Lung (tissue), 11 donors: ENCODE measurements at regions not wholly inside any gene's neighbourhood (a gene's known extent, or its start where the extent isn't known, plus 50 kb on each side); places are given as distances from the start of the nearest gene placed in this dataset.
"Not testable (repeated sequence)": the region's sequence is repeated elsewhere in the genome, so short reads cannot be mapped to it uniquely, and the experiment has no call there.

Experiments used
- ATAC-seq: fragments of 200-7000 bp; cut with Tn5 transposase; one replicate; pipeline ENCODE4 v1.9.1; 2020; ENCODE audit warnings: moderate number of reproducible peaks; ENCODE audit not compliant: insufficient read depth, low FRiP score
- DNase-seq, 3 donors: peaks; one replicate each; pipeline ENCODE4 v3.0.0-alpha.2; 2013 to 2017
- H3K27ac ChIP-seq, 2 donors: one replicate each; pipeline ENCODE4 v1.5.1; 2013; ENCODE audit warnings: mild to moderate bottlenecking in 2 of 2, moderate library complexity in 2 of 2, control low read depth in 1 of 2, inconsistent platforms in 1 of 2, low read depth in 1 of 2, low read length in 1 of 2
- H3K27me3 ChIP-seq, 3 donors: one replicate each; pipeline ENCODE4 v1.5.1; 2013; ENCODE audit warnings: low read length in 2 of 3; ENCODE audit not compliant: control insufficient read depth in 3 of 3, insufficient read depth in 3 of 3
- H3K36me3 ChIP-seq, 4 donors: one replicate each; pipeline ENCODE4 v1.5.1; 2013; ENCODE audit warnings: low read length in 4 of 4, mild to moderate bottlenecking in 1 of 4, moderate library complexity in 1 of 4; ENCODE audit not compliant: control insufficient read depth in 4 of 4, insufficient read depth in 4 of 4
- H3K4me1 ChIP-seq, 5 donors: one replicate each; pipeline ENCODE4 v1.5.1; 2013; ENCODE audit warnings: low read length in 5 of 5, mild to moderate bottlenecking in 2 of 5, moderate library complexity in 1 of 5; ENCODE audit not compliant: control insufficient read depth in 5 of 5, insufficient read depth in 5 of 5
- H3K4me3 ChIP-seq: one replicate; pipeline ENCODE4 v1.5.1; 2013; ENCODE audit warnings: mild to moderate bottlenecking, control low read depth, moderate library complexity
- H3K9ac ChIP-seq, 2 donors: one replicate each; pipeline ENCODE4 v1.5.1; 2013; ENCODE audit warnings: low read length in 2 of 2, control low read depth in 1 of 2; ENCODE audit not compliant: insufficient read depth in 1 of 2
- H3K9me3 ChIP-seq, 4 donors: one replicate each; pipeline ENCODE4 v1.5.1; 2013; ENCODE audit warnings: low read length in 3 of 4, mild to moderate bottlenecking in 1 of 4, moderate library complexity in 1 of 4; ENCODE audit not compliant: control insufficient read depth in 4 of 4, insufficient read depth in 3 of 4
- WGBS, 2 donors: extraction: QIAGEN DNeasy Blood & Tissue Kit; methylation state at CpG; one replicate each; pipeline ENCODE4 v1.1.7; 2013; 5-methylcytosine and 5-hydroxymethylcytosine counted together
- TF ChIP-seq, protein P1 (sequence below): IDR thresholded peaks from 2 replicates; pipeline ENCODE4 v1.5.1; 2012; ENCODE audit warnings: mild to moderate bottlenecking; ENCODE audit errors: control extremely low read depth, extremely low read depth
- donor health status: control.
- donor health status: control.
- donor health status: Bipolar disorder and iron deficiency.
- donor health status: healthy.
- donor health status: DM: yes; HTN: yes; CAD: no.

DNA sequence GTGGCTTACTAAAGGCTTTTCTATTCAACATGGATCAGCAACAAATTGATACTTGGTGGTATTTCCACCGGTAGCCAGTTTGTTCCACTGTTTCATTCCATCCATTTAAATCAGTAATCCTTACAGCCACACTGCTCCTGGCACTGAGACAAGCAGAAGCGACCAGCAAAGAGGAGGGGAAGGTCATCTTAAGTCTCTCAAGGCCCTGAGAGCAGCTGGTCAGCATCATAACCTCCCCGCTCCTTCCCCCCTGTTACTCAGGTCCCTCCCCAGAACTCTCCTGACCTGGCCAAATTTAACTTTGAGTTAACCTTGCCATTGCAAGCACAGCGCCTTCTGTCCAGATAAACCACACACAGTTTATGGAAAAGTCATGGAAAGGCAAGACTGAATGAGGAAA lies 331.3 kb upstream of the KLF3 start:
- no peaks in the 10 kb centered on the region for H3K36me3 ChIP-seq
- H3K27ac ChIP-seq, result no peak overlapping the region
- 82 to 88% methylated on average over 4 of the region's 4 CpGs for WGBS, 2 donors
- TF ChIP-seq, protein P1, sequence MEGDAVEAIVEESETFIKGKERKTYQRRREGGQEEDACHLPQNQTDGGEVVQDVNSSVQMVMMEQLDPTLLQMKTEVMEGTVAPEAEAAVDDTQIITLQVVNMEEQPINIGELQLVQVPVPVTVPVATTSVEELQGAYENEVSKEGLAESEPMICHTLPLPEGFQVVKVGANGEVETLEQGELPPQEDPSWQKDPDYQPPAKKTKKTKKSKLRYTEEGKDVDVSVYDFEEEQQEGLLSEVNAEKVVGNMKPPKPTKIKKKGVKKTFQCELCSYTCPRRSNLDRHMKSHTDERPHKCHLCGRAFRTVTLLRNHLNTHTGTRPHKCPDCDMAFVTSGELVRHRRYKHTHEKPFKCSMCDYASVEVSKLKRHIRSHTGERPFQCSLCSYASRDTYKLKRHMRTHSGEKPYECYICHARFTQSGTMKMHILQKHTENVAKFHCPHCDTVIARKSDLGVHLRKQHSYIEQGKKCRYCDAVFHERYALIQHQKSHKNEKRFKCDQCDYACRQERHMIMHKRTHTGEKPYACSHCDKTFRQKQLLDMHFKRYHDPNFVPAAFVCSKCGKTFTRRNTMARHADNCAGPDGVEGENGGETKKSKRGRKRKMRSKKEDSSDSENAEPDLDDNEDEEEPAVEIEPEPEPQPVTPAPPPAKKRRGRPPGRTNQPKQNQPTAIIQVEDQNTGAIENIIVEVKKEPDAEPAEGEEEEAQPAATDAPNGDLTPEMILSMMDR, result no peak
- H3K4me1 ChIP-seq, result peaks cover 0 to 4% (median 0%) of the 10 kb centered on the region in 5 donors
- no peaks in the 10 kb centered on the region for H3K9me3 ChIP-seq
- no peaks in the 10 kb centered on the region for H3K27me3 ChIP-seq
- peak; percentile 16 to 43 (median 20) for DNase-seq
- no peak overlapping the region for H3K9ac ChIP-seq
- H3K4me3 ChIP-seq, result no peak overlapping the region
- no peak for ATAC-seq

DNA sequence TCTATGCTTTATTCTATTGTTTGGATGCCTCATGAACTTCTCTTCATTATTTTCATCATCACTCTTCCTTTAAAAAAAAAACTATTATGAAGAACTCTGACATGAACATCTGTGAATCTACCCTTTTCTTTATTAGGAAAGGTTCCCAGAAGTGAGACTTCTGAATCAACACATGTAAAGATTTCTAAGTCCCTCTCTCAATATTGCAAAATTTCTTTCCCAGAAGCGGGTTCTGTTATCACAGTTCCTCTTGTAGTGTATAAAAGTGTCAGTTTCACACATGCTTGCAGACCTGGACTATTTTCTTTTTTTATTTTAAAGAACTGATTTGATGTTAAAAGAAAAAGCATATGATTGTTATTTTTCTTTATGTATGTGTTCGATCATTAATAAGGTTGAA lies 330.8 kb upstream of the KLF3 start:
- no peak for ATAC-seq
- Histone ChIP-seq H3K36me3 (no peaks in the 10 kb centered on the region), H3K4me1 (peaks cover 0 to 4% (median 0%) of the 10 kb centered on the region in 5 donors), H3K27me3 (no peaks in the 10 kb centered on the region), H3K9me3 (no peaks in the 10 kb centered on the region), H3K4me3 (no peak overlapping the region), H3K27ac (no peak overlapping the region), H3K9ac (no peak overlapping the region)
- DNase-seq, result peak in 1 of 3 donors; percentile 9
- 48 to 68% methylated on average over 2 of the region's 2 CpGs for WGBS, 2 donors
- TF ChIP-seq, protein P1, result no peak

DNA sequence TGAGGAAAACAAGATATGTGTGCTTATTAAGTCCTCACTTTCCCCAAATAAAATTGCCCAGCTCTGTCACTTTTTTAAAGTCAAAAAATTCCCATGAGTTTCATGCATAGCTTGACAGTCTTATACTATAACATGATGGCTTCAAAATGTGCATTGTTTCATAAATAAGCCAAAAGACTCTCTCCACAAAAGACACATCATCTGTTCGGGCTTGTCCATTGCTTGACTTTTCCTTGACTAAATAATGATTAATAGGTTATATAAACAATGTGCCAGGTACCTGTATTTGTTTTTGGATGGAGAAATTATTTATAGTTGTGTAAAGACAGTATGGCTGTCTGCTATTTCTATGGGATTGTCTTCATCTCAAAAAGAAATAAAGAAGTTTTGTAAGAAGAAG lies 329.2 kb upstream of the KLF3 start:
- Histone ChIP-seq H3K27me3 (no peaks in the 10 kb centered on the region), H3K9me3 (peaks cover 0 to 7% (median under 1%) of the 10 kb centered on the region in 4 donors), H3K27ac (no peak overlapping the region), H3K36me3 (no peaks in the 10 kb centered on the region), H3K9ac (no peak overlapping the region), H3K4me1 (no peaks in the 10 kb centered on the region), H3K4me3 (no peak overlapping the region)
- 64 to 80% methylated on average over 1 of the region's 1 CpG for WGBS, 2 donors
- ATAC-seq (no peak), DNase-seq (no peak)
- TF ChIP-seq, protein P1, result no peak

DNA sequence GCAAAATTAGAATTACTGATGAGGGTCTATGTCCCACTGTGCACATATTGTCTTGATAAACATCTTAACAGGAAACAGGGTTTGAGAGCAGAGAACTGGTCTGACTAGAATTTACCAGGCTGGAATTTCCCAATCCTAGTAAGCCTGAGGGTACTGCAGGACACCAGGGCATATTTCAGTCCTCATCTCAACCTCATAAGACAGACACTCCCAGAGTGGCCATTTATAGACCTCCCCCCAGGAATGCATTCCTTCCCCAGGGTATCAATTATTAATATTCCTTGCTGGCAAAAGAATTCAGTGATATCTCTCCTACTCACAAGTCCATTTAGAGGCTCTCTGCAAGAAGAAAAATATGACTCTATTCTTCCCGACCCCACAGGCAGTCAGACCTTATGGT lies 325.1 kb upstream of the KLF3 start:
- not testable (repeated sequence) for H3K4me1 ChIP-seq, H3K27me3 ChIP-seq, H3K36me3 ChIP-seq, DNase-seq, H3K27ac ChIP-seq, ATAC-seq, H3K9ac ChIP-seq, H3K9me3 ChIP-seq, H3K4me3 ChIP-seq
- WGBS, 2 donors, result 95 to 97% methylated on average over 1 of the region's 1 CpG
